Kidney glomerular epithelial cell (primary cell): ENCODE measurements at regions not wholly inside any gene's neighbourhood (a gene's known extent, or its start where the extent isn't known, plus 50 kb on each side); places are given as distances from the start of the nearest gene placed in this dataset.
A peak's percentile ranks its signal among the peaks of the same experiment; 100 is the strongest.

Experiments
- DNase-seq: peaks from one replicate; lab custom pipeline; 2025; lab: John Stamatoyannopoulos, UW

GRCh38 chr12:11568155-11568761, 81.2 kb upstream of the ETV6 start:
- no peak for DNase-seq

- DNase-seq = no peak
Observed at GRCh38 chr12:11568762-11569478, 80.6 kb upstream of the ETV6 start.

GRCh38 chr12:11569716-11570115, 79.8 kb upstream of the ETV6 start:
- no peak for DNase-seq

- DNase-seq = no peak
Observed at GRCh38 chr12:11573880-11574279, 75.6 kb upstream of the ETV6 start.

- DNase-seq = peak; percentile 63
Observed at GRCh38 chr12:11576104-11576503, 73.4 kb upstream of the ETV6 start.

GRCh38 chr12:11577658-11578260, 71.7 kb upstream of the ETV6 start:
- no peak for DNase-seq

- no peak for DNase-seq
Observed at GRCh38 chr12:11578461-11578993, 70.9 kb upstream of the ETV6 start.

- DNase-seq = peak; percentile 66
Observed at GRCh38 chr12:11580125-11580751, 69.2 kb upstream of the ETV6 start.

GRCh38 chr12:11581179-11581755, 68.2 kb upstream of the ETV6 start:
- peak; percentile 67 for DNase-seq

- no peak for DNase-seq
Observed at GRCh38 chr12:11584221-11584855, 65.1 kb upstream of the ETV6 start.

GRCh38 chr12:11592484-11592883, 57.0 kb upstream of the ETV6 start:
- DNase-seq = no peak

- no peak for DNase-seq
Observed at GRCh38 chr12:11593013-11593412, 56.5 kb upstream of the ETV6 start.

- DNase-seq = no peak
Observed at GRCh38 chr12:11595080-11595479, 54.4 kb upstream of the ETV6 start.

- DNase-seq = no peak
Observed at GRCh38 chr12:11596141-11596540, 53.3 kb upstream of the ETV6 start.

GRCh38 chr12:11598900-11599299, 50.6 kb upstream of the ETV6 start:
- no peak for DNase-seq
